ENCODE measurements at regions not wholly inside any gene's neighbourhood (a gene's known extent, or its start where the extent isn't known, plus 50 kb on each side); places are given as distances from the start of the nearest gene placed in this dataset.

DNA sequence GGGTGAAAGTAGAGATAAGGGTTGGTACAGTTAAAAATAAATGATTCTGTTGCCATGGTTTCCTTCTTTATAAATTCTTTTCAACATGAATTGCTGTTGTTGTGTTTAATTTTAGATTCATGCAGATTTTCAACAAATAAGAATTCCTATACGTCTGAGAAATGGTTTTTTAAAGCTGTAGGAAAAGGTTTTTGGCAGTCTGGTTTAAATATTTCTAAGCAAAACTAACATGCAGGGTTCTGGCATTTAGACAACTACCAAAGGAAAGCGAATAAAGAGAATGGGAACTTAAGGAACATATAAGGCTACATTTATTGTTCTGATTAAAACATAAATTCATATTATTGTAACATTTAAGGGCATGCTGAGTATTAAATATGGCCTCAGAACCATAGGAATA is 203.0 kb upstream of the MIR17HG start:
- Histone ChIP-seq H3K4me3 (ENCODE audit: low read length) (no peak overlapping the region), H3K4me1 (ENCODE audit: insufficient read depth, low read length) (peaks cover 30% of the 10 kb centered on the region), H3K9me3 (ENCODE audit: low read depth, low read length) (no peaks in the 10 kb centered on the region), H3K27me3 (ENCODE audit: insufficient read depth, low read length) (peaks cover 3% of the 10 kb centered on the region)

GRCh38 chr13:91145571-91146205 is 201.8 kb upstream of the MIR17HG start:
- Histone ChIP-seq H3K27me3 (ENCODE audit: insufficient read depth, low read length) (peaks cover 3% of the 10 kb centered on the region), H3K9me3 (ENCODE audit: low read depth, low read length) (no peaks in the 10 kb centered on the region), H3K4me1 (ENCODE audit: insufficient read depth, low read length) (peaks cover 30% of the 10 kb centered on the region), H3K4me3 (ENCODE audit: low read length) (no peak overlapping the region)

DNA sequence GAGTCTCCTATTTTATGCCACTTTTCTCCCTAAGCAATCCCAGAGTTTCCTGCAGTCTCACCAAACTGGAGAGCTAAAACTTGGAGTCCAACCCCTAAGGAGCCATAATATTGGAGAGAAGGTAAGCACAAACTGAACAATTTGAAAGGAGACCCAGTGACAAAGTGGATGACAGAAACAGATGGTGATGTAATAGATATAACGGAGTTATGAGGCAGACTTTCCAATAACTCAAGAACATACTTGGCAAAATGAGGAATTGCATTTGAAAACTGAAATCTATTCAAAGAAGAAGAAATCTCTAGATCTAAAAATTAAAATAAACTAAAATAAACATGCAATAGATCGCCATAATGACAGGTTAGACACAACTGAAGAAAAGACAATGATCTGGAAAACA is 200.9 kb upstream of the MIR17HG start:
- H3K4me3 ChIP-seq (ENCODE audit: low read length) = no peak overlapping the region
- H3K4me1 ChIP-seq (ENCODE audit: insufficient read depth, low read length) = peaks cover 30% of the 10 kb centered on the region
- no peaks in the 10 kb centered on the region for H3K9me3 ChIP-seq (ENCODE audit: low read depth, low read length)
- peaks cover 3% of the 10 kb centered on the region for H3K27me3 ChIP-seq (ENCODE audit: insufficient read depth, low read length)

DNA sequence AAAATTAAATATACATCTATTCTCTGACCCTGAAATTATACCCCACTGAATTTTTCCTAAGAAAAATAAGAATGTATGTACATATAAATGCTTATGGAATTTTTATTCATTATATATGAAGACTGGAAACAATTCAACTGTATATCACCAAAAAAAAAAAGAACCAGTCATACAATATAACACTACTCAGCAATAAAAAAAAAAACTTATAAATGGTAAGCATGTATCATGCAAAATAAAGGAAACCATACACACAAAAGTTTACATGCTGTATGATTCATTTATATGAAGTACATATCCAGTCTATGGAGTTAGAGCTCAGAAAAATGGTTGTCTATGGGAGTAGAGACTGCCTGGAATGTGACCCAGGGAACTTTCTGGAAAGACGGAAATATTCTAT is 199.4 kb upstream of the MIR17HG start:
- H3K9me3 ChIP-seq (ENCODE audit: low read depth, low read length) = no peaks in the 10 kb centered on the region
- peaks cover 28% of the 10 kb centered on the region for H3K4me1 ChIP-seq (ENCODE audit: insufficient read depth, low read length)
- no peak overlapping the region for H3K4me3 ChIP-seq (ENCODE audit: low read length)
- H3K27me3 ChIP-seq (ENCODE audit: insufficient read depth, low read length) = peaks cover 3% of the 10 kb centered on the region

DNA sequence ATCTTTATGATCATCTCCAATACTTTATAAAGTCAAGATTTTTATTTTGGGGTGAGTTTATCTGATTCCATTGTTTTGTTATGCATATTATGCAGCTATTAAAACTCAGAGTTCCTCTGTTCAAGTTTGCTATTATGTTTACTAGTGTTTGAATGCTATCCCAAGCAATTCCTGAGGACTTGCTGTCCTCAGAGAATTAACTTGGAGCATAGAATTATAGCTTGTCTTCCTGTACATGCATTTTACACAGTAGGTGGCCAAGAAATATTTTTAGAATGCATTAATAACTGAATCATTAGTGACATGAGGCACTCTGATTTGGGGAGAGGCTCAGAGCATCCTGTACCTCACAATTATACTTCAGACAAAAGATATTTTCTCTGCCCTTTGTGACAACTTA is 195.6 kb upstream of the MIR17HG start:
- no peaks in the 10 kb centered on the region for H3K27me3 ChIP-seq (ENCODE audit: insufficient read depth, low read length)
- H3K4me3 ChIP-seq (ENCODE audit: low read length) = no peak overlapping the region
- H3K4me1 ChIP-seq (ENCODE audit: insufficient read depth, low read length) = peaks cover 8% of the 10 kb centered on the region
- no peaks in the 10 kb centered on the region for H3K9me3 ChIP-seq (ENCODE audit: low read depth, low read length)

GRCh38 chr13:91153372-91153771 is 194.1 kb upstream of the MIR17HG start:
- Histone ChIP-seq H3K9me3 (ENCODE audit: low read depth, low read length) (no peaks in the 10 kb centered on the region), H3K4me1 (ENCODE audit: insufficient read depth, low read length) (peaks cover 8% of the 10 kb centered on the region), H3K27me3 (ENCODE audit: insufficient read depth, low read length) (peaks cover under 1% of the 10 kb centered on the region), H3K4me3 (ENCODE audit: low read length) (no peak overlapping the region)

DNA sequence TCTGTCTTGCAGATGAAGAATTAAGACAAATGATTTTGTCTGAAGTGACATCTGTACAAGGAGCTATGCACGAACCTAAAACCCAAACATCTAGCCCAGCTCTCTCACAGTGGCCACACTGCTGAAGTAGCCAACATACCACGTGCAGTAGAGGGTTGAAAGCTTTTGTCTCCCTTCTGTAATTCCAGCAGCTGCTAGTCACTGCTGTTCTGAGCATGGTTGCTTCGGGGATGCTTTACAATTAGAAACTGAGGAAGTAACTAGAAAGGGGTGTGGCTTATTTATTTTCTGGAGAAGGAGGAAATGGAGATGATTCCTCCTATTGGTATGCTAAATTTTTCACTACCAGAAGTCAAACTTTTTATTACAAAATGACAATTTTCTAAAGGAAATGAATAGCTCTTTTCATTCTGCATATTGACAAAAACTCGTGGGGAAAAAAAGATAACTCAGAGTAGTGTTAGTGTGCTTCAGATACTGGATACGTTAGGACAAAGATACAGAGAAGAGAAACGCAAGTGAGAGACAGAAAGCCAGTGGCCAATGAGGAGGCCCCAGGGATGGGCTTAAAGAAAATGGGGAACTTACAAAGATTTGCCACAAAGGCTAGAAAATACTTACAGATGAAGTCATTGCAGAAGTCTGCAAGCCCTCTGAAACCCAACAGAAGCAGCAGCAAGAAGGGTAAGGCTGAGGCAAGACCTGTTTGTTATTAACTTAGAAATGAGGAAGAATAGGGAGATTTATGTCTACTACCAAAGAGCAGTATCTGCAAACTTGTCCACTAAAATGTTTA is 192.7 kb upstream of the MIR17HG start:
- Histone ChIP-seq H3K4me3 (ENCODE audit: low read length) (no peak overlapping the region), H3K27me3 (ENCODE audit: insufficient read depth, low read length) (peaks cover 3% of the 10 kb centered on the region), H3K4me1 (ENCODE audit: insufficient read depth, low read length) (peaks cover 8% of the 10 kb centered on the region), H3K9me3 (ENCODE audit: low read depth, low read length) (no peaks in the 10 kb centered on the region)

DNA sequence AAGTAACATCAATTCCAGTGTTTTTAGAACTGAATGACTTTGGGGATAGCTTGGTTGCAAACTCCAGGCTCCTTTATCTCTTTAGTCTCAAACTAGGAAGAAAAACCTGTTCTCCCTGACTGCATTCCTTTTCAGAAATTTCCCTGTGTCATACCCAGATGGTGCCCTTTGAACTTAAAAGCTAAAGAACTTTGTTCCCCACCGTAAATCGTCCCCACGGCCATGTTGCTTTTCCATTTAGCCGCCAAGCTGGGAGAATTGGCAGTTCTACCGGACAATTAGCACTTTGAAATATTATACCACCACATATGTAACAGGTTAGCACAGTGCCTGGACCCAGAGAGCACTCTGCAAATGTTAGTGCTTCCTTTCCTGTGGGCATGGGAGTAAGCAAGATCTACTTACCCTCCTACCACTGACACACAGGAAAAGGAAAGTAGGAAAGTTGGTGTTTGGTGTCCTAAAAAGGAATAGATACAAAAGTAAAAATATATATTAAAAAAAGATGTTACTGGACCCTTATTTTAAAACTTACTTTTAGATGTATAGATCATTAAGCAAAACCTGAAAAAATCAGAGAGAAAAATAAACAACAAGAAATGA is 191.9 kb upstream of the MIR17HG start:
- no peaks in the 10 kb centered on the region for H3K9me3 ChIP-seq (ENCODE audit: low read depth, low read length)
- H3K4me3 ChIP-seq (ENCODE audit: low read length) = no peak overlapping the region
- peaks cover 3% of the 10 kb centered on the region for H3K27me3 ChIP-seq (ENCODE audit: insufficient read depth, low read length)
- H3K4me1 ChIP-seq (ENCODE audit: insufficient read depth, low read length) = peaks cover 8% of the 10 kb centered on the region

- H3K27me3 ChIP-seq (ENCODE audit: insufficient read depth, low read length) = peaks cover 3% of the 10 kb centered on the region
- no peak overlapping the region for H3K4me3 ChIP-seq (ENCODE audit: low read length)
- H3K9me3 ChIP-seq (ENCODE audit: low read depth, low read length) = no peaks in the 10 kb centered on the region
- peaks cover 8% of the 10 kb centered on the region for H3K4me1 ChIP-seq (ENCODE audit: insufficient read depth, low read length)
Measured at GRCh38 chr13:91157273-91158016, 190.0 kb upstream of the MIR17HG start.

- H3K27me3 ChIP-seq (ENCODE audit: insufficient read depth, low read length) = peaks cover 3% of the 10 kb centered on the region
- H3K4me1 ChIP-seq (ENCODE audit: insufficient read depth, low read length) = peaks cover 8% of the 10 kb centered on the region
- H3K9me3 ChIP-seq (ENCODE audit: low read depth, low read length) = no peaks in the 10 kb centered on the region
- H3K4me3 ChIP-seq (ENCODE audit: low read length) = no peak overlapping the region
Measured at GRCh38 chr13:91158017-91158395, 189.5 kb upstream of the MIR17HG start.

- Histone ChIP-seq H3K4me1 (ENCODE audit: insufficient read depth, low read length) (no peaks in the 10 kb centered on the region), H3K9me3 (ENCODE audit: low read depth, low read length) (no peaks in the 10 kb centered on the region), H3K4me3 (ENCODE audit: low read length) (no peak overlapping the region), H3K27me3 (ENCODE audit: insufficient read depth, low read length) (peaks cover 3% of the 10 kb centered on the region)
Measured at GRCh38 chr13:91162180-91162579, 185.3 kb upstream of the MIR17HG start.

- H3K27me3 ChIP-seq (ENCODE audit: insufficient read depth, low read length) = peaks cover 3% of the 10 kb centered on the region
- H3K4me3 ChIP-seq (ENCODE audit: low read length) = no peak overlapping the region
- H3K9me3 ChIP-seq (ENCODE audit: low read depth, low read length) = no peaks in the 10 kb centered on the region
- no peaks in the 10 kb centered on the region for H3K4me1 ChIP-seq (ENCODE audit: insufficient read depth, low read length)
Measured at GRCh38 chr13:91162589-91162988, 184.9 kb upstream of the MIR17HG start.

DNA sequence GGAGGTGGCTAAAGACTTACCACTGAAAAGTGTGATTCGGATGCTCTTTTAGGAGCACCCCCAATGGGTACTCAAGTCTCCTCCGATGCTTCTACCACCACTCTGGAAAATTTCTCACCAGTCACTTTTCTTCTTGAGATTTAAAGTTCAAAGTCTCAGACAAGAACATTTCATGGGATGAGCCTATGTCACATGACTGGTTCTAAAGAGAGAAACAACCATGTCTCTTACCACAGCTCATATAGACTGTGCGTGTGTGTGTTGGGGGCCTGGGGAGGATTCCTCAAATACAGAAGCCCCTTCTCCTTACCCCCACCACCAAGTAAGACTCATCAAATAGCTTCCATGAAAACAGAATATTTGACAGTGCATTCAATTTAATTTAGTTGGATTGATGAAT is 181.7 kb upstream of the MIR17HG start:
- no peaks in the 10 kb centered on the region for H3K27me3 ChIP-seq (ENCODE audit: insufficient read depth, low read length)
- H3K9me3 ChIP-seq (ENCODE audit: low read depth, low read length) = no peaks in the 10 kb centered on the region
- H3K4me1 ChIP-seq (ENCODE audit: insufficient read depth, low read length) = no peaks in the 10 kb centered on the region
- no peak overlapping the region for H3K4me3 ChIP-seq (ENCODE audit: low read length)

GRCh38 chr13:91166714-91167511 is 180.6 kb upstream of the MIR17HG start:
- no peak overlapping the region for H3K4me3 ChIP-seq (ENCODE audit: low read length)
- no peaks in the 10 kb centered on the region for H3K27me3 ChIP-seq (ENCODE audit: insufficient read depth, low read length)
- no peaks in the 10 kb centered on the region for H3K4me1 ChIP-seq (ENCODE audit: insufficient read depth, low read length)
- no peaks in the 10 kb centered on the region for H3K9me3 ChIP-seq (ENCODE audit: low read depth, low read length)

All from mononuclear cell (primary cell).